ENCODE measurements at regions not wholly inside any gene's neighbourhood (a gene's known extent, or its start where the extent isn't known, plus 50 kb on each side); places are given as distances from the start of the nearest gene placed in this dataset.

DNA sequence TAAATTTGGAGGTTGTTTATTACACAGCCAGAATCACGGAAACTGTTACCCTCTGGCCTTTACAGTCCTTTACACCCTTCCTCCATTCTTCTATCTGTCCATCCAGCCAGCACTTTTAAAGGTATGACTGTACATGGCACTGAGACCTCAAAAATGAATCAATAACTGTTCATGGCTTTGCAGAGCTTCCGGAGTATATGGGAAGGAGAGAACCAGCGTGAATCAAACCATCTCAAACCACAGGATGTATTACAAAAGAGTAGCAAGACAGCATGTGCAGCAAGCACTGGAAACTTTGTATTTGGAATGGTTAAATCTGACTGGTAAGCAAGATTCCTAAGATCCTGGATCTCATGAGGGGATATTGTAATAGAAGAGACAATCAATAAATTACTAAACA, 228.5 kb upstream of the CASK start:
- H3K4me3 ChIP-seq (replicated peaks; ENCODE audit: insufficient read depth, low read length): no peak overlapping the region
- TF ChIP-seq GABPA (IDR thresholded peaks at IDR 0.05; ENCODE audit: low read depth) (no peak), SPI1 (IDR thresholded peaks at IDR 0.05; ENCODE audit: borderline replicate concordance, low read depth) (no peak), POLR2AphosphoS5 (IDR thresholded peaks at IDR 0.05; ENCODE audit: low read depth) (no peak)
- TF ChIP-seq, protein P1, sequence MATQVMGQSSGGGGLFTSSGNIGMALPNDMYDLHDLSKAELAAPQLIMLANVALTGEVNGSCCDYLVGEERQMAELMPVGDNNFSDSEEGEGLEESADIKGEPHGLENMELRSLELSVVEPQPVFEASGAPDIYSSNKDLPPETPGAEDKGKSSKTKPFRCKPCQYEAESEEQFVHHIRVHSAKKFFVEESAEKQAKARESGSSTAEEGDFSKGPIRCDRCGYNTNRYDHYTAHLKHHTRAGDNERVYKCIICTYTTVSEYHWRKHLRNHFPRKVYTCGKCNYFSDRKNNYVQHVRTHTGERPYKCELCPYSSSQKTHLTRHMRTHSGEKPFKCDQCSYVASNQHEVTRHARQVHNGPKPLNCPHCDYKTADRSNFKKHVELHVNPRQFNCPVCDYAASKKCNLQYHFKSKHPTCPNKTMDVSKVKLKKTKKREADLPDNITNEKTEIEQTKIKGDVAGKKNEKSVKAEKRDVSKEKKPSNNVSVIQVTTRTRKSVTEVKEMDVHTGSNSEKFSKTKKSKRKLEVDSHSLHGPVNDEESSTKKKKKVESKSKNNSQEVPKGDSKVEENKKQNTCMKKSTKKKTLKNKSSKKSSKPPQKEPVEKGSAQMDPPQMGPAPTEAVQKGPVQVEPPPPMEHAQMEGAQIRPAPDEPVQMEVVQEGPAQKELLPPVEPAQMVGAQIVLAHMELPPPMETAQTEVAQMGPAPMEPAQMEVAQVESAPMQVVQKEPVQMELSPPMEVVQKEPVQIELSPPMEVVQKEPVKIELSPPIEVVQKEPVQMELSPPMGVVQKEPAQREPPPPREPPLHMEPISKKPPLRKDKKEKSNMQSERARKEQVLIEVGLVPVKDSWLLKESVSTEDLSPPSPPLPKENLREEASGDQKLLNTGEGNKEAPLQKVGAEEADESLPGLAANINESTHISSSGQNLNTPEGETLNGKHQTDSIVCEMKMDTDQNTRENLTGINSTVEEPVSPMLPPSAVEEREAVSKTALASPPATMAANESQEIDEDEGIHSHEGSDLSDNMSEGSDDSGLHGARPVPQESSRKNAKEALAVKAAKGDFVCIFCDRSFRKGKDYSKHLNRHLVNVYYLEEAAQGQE (IDR thresholded peaks at IDR 0.05; ENCODE audit: insufficient replicate concordance, low read depth): no peak
- TF ChIP-seq, protein P2, sequence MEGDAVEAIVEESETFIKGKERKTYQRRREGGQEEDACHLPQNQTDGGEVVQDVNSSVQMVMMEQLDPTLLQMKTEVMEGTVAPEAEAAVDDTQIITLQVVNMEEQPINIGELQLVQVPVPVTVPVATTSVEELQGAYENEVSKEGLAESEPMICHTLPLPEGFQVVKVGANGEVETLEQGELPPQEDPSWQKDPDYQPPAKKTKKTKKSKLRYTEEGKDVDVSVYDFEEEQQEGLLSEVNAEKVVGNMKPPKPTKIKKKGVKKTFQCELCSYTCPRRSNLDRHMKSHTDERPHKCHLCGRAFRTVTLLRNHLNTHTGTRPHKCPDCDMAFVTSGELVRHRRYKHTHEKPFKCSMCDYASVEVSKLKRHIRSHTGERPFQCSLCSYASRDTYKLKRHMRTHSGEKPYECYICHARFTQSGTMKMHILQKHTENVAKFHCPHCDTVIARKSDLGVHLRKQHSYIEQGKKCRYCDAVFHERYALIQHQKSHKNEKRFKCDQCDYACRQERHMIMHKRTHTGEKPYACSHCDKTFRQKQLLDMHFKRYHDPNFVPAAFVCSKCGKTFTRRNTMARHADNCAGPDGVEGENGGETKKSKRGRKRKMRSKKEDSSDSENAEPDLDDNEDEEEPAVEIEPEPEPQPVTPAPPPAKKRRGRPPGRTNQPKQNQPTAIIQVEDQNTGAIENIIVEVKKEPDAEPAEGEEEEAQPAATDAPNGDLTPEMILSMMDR (IDR thresholded peaks at IDR 0.05; ENCODE audit: insufficient read depth, low read length): no peak
- H3K27ac ChIP-seq (replicated peaks): no peak overlapping the region
- DNase-seq (ENCODE audit: low read depth in 1 of 2, low spot score in 1 of 2): peak in 1 of 2 experiments; percentile 23
- no peaks in the 10 kb centered on the region for H3K27me3 ChIP-seq (ENCODE audit: insufficient read depth, poor library complexity, severe bottlenecking)

DNA sequence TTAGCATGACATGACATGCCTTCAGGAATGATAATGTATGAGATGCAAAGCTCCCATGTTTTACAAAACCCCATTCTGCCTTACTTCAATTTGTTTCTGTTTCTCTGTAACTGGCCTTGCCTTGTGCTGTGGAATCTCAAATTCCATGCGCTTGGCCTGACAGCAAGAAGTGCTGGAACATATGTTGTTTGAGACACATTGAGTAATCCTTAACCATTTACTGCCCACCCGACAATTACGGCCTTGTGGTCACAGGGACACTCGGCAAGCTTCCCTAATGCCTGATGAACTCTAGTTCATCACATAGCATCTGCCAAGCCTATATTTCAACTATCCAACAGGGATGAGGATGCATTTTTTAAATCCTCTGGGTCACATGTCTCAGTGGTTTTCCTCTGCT, 226.4 kb upstream of the CASK start:
- no peak overlapping the region for H3K27ac ChIP-seq (replicated peaks)
- no peaks in the 10 kb centered on the region for H3K27me3 ChIP-seq (ENCODE audit: insufficient read depth, poor library complexity, severe bottlenecking)
- no peak overlapping the region for H3K4me3 ChIP-seq (replicated peaks; ENCODE audit: insufficient read depth, low read length)
- DNase-seq (ENCODE audit: low read depth in 1 of 2, low spot score in 1 of 2): no peak
- TF ChIP-seq, protein P2 (IDR thresholded peaks at IDR 0.05; ENCODE audit: insufficient read depth, low read length): no peak
- TF ChIP-seq SPI1 (IDR thresholded peaks at IDR 0.05; ENCODE audit: borderline replicate concordance, low read depth) (no peak), POLR2AphosphoS5 (IDR thresholded peaks at IDR 0.05; ENCODE audit: low read depth) (no peak), GABPA (IDR thresholded peaks at IDR 0.05; ENCODE audit: low read depth) (no peak)
- TF ChIP-seq, protein P1 (IDR thresholded peaks at IDR 0.05; ENCODE audit: insufficient replicate concordance, low read depth): no peak

DNA sequence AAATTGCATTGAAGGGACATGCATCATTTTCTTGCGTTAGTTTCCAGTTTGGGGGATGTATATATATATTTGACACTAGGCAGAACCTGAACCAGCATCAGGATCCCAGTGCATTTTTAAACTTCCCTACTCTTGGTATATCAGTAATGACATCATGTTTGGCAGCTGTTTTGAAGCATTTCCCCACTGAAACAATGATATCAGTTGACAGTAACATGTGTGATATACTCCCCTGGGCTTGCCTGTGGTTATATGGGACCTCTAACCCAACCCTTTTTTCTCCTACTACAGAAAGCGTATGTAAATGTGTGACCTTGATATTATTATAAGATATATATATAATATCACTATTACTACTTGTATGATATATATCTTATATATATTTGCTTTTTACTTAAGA, 225.9 kb upstream of the CASK start:
- no peak overlapping the region for H3K4me3 ChIP-seq (replicated peaks; ENCODE audit: insufficient read depth, low read length)
- no peak for DNase-seq (ENCODE audit: low read depth in 1 of 2, low spot score in 1 of 2)
- no peak overlapping the region for H3K27ac ChIP-seq (replicated peaks)
- H3K27me3 ChIP-seq (ENCODE audit: insufficient read depth, poor library complexity, severe bottlenecking): no peaks in the 10 kb centered on the region
- TF ChIP-seq SPI1 (IDR thresholded peaks at IDR 0.05; ENCODE audit: borderline replicate concordance, low read depth) (no peak), GABPA (IDR thresholded peaks at IDR 0.05; ENCODE audit: low read depth) (no peak), POLR2AphosphoS5 (IDR thresholded peaks at IDR 0.05; ENCODE audit: low read depth) (no peak)
- TF ChIP-seq, protein P1 (IDR thresholded peaks at IDR 0.05; ENCODE audit: insufficient replicate concordance, low read depth): no peak
- TF ChIP-seq, protein P2 (IDR thresholded peaks at IDR 0.05; ENCODE audit: insufficient read depth, low read length): no peak

All from HL-60 (cell line).